ENCODE measurements at regions not wholly inside any gene's neighbourhood (a gene's known extent, or its start where the extent isn't known, plus 50 kb on each side); places are given as distances from the start of the nearest gene placed in this dataset.

DNA sequence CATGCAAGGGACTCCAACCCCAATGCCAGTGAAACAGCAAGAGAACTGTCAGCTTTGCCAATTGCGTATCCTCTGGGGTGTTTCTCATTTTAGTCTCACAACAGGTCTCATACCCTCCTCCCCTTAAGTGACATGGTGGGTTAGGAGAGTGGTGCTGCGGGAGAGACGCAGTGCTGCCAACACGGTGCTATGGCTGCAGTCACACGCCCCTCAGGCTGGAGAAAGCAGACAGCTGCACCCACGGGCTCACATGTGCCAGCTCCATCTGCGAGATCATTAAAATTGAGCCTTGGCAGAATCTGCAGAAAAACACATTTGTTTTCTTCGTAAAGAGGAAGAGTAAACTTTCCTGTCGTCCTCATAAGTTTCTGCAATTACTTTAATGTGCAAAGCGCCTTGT is 114.7 kb downstream of the ANKRD60 start:
- TF ChIP-seq, protein P1, sequence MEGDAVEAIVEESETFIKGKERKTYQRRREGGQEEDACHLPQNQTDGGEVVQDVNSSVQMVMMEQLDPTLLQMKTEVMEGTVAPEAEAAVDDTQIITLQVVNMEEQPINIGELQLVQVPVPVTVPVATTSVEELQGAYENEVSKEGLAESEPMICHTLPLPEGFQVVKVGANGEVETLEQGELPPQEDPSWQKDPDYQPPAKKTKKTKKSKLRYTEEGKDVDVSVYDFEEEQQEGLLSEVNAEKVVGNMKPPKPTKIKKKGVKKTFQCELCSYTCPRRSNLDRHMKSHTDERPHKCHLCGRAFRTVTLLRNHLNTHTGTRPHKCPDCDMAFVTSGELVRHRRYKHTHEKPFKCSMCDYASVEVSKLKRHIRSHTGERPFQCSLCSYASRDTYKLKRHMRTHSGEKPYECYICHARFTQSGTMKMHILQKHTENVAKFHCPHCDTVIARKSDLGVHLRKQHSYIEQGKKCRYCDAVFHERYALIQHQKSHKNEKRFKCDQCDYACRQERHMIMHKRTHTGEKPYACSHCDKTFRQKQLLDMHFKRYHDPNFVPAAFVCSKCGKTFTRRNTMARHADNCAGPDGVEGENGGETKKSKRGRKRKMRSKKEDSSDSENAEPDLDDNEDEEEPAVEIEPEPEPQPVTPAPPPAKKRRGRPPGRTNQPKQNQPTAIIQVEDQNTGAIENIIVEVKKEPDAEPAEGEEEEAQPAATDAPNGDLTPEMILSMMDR (IDR thresholded peaks at IDR 0.05) = no peak
- no peak for DNase-seq
- intact Hi-C loops (cut with DNase I) = no loop called here
- Histone ChIP-seq H3K9me3 (replicated peaks in 1 of 3) (no peaks in the 10 kb centered on the region), H3K27ac (no peak overlapping the region), H3K4me1 (replicated peaks in 1 of 2) (no peaks in the 10 kb centered on the region), H3K27me3 (no peaks in the 10 kb centered on the region), H3K4me3 (no peak overlapping the region), H3K36me3 (replicated peaks in 1 of 2) (no peaks in the 10 kb centered on the region)
- WGBS, 4 donors = 64 to 74% (median 71%) methylated on average over 10 of the region's 10 CpGs

DNA sequence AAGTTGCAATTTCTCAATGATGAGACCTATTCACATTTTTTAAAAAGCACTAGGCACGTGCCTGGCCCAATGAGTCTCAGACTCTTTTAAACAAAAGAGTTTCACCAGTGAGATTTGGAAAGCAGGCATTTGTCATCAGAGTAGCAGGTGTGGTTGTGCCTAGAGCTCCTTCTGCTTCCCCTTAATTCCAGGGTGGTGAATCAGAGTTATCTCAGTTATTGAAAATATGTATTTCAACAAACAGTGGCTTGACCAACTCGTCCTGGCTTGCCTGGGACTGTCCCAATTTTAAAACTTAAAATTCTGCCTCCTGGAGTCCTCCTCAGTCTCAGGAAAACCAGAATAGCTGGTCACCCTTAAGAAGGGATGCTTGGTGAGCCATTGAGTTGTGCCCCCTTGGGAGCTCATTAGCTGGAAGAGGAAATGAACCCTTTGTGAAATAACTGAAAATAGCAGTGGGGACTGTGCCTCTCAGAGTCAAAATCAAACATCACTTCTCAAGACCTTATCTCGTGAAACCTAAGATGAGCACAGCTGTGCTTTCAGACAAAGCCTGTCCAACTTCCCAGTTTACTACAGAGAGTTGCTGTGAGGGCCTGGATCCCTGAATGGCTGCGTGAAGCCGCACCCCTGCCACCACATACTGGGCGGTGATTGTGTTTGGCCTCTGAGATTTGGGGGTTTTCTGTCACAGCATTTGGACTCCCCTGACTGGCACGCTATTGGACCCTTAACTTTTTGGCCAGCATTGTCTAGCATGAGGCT is 116.3 kb downstream of the ANKRD60 start:
- Histone ChIP-seq H3K4me3 (no peak overlapping the region), H3K36me3 (replicated peaks in 1 of 2) (no peaks in the 10 kb centered on the region), H3K9me3 (replicated peaks in 1 of 3) (no peaks in the 10 kb centered on the region), H3K4me1 (replicated peaks in 1 of 2) (no peaks in the 10 kb centered on the region), H3K27ac (no peak overlapping the region), H3K27me3 (no peaks in the 10 kb centered on the region)
- DNase-seq = no peak
- intact Hi-C loops (cut with DNase I) = no loop called here
- 73 to 77% (median 75%) methylated on average over 7 of the region's 7 CpGs for WGBS, 4 donors
- TF ChIP-seq POLR2A (IDR thresholded peaks at IDR 0.05) = no peak
- TF ChIP-seq, protein P1 (IDR thresholded peaks at IDR 0.05) = no peak

DNA sequence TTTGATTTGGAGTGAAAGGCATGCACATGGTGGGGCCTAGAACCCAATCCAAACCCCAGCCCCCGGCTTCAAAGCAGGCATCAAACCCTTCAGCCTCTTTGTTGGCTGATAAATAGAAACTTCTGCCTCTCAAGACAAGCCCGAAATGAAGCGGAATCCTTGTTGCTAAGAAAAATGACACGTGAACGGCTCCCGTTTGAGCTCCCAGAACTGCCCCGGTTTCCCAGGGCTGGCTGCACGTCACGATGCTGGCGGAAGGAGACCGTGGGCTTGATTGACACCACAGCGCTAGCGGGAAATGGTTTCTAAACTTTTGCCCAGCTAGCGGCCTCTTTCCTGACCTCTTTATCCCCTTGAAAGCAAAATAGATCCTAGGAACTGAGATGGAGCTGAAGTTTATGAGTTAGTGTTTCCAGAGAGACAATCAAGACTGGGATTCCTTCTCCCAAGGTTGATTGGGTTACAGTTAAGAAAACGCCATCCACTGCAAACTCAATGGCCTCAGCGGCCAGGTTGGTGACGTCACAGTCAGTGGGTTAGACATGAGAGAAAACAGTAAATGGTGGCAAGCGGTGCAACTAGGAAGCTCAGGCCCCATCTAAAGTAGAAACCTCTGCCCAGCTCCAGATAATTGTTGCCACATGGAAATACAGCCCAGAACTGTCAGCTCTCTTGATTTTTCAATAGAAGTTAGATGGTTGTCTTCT is 117.0 kb downstream of the ANKRD60 start:
- Histone ChIP-seq H3K9me3 (replicated peaks in 1 of 3) (no peaks in the 10 kb centered on the region), H3K27ac (no peak overlapping the region), H3K4me1 (replicated peaks in 1 of 2) (no peaks in the 10 kb centered on the region), H3K4me3 (no peak overlapping the region), H3K27me3 (no peaks in the 10 kb centered on the region), H3K36me3 (replicated peaks in 1 of 2) (no peaks in the 10 kb centered on the region)
- no peak for TF ChIP-seq POLR2A (IDR thresholded peaks at IDR 0.05)
- TF ChIP-seq, protein P1 (IDR thresholded peaks at IDR 0.05) = no peak
- no peak for DNase-seq
- WGBS, 4 donors = 65 to 78% (median 73%) methylated on average over 18 of the region's 18 CpGs
- intact Hi-C loops (cut with DNase I) = no loop called here

DNA sequence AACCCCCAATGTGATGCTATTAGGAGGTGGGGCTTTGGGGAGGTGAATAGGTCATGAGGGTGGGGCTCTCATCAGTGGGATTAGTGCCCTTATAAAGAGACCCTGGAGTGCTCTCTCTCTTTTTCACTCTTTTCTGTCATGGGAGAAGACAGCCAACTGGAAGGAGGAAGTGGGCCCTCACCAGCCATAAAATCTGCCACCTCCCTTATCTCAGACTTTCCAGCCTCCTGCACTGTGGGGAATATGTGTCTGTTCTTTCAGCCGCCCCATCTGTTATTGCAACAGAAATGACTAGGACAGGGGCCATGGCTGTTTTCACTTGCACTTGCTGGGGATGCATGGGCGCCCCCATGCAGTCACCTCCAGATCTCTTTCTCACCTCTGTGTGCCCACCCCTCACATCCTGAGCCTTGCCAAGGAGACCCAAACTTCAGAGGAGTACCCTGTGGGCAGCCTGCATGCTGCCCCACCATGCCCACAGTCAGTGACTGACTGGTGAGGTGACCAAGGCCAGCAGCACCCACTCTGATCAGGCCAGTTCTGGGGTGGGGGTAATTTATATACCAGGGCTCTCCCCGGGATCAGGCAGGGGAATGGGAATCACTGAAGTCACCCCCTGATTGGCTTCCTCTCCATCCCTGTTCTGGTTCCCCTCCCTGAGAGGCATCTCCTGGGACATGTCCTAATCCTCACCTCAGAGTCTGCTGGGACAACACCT is 118.4 kb downstream of the ANKRD60 start:
- no peak overlapping the region for H3K27ac ChIP-seq
- no peaks in the 10 kb centered on the region for H3K9me3 ChIP-seq (replicated peaks in 1 of 3)
- no peaks in the 10 kb centered on the region for H3K4me1 ChIP-seq (replicated peaks in 1 of 2)
- no peaks in the 10 kb centered on the region for H3K27me3 ChIP-seq
- intact Hi-C loops (cut with DNase I) = no loop called here
- H3K4me3 ChIP-seq = no peak overlapping the region
- H3K36me3 ChIP-seq (replicated peaks in 1 of 2) = no peaks in the 10 kb centered on the region
- no peak for DNase-seq
- 80 to 100% (median 85%) methylated on average over 2 to 3 of the region's 3 CpGs for WGBS, 4 donors
- TF ChIP-seq, protein P1 (IDR thresholded peaks at IDR 0.05) = no peak
- TF ChIP-seq POLR2A (IDR thresholded peaks at IDR 0.05) = no peak
